ENCODE measurements at regions not wholly inside any gene's neighbourhood (a gene's known extent, or its start where the extent isn't known, plus 50 kb on each side); places are given as distances from the start of the nearest gene placed in this dataset.

DNA sequence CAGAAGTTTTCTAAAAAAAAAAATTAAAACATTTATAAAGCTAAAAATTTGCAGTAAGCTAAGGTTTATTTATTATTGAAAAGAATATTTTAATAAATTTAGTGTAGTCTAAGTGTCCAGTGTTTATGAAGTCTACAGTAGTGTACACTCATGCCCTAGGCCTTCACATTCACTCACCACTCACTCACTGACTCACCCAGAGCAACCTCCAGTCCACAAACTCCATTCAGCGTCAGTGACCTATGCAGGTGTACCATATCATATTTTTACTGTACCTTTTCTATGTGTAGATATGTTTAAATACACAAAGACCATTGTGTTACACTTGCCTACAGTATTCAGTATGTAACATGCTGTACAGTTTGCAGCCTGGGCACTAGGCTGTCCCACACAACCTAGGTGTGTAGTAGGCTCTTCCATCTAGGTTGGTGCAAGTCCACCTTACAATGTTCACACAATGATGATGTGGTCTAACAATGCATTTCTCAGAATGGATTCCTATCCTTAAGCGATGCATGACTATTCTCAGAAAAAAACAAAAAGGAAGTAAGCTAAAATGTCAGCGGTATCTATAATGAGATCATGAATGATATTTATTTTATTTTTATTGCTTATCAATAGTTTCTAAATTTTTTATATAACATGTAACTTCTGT lies 336.7 kb downstream of the AGTPBP1 start:
- H3K4me2 ChIP-seq (replicated peaks; ENCODE audit: low read depth, low read length, poor library complexity, severe bottlenecking) = no peak overlapping the region
- H3K9ac ChIP-seq (ENCODE audit: low read length) = no peak overlapping the region
- no peak overlapping the region for H3K27ac ChIP-seq (ENCODE audit: low read length in 2 of 2)
- WGBS (ENCODE audit: insufficient coverage) = no CpG with 5 or more reads among the region's 3 CpGs
- ChIA-PET CTCF (no interaction called here), POLR2A (no interaction called here)
- Mint-ChIP-seq H3K4me3 (no peak overlapping the region), H3K4me1 (no peaks in the 10 kb centered on the region), H3K27ac (no peak overlapping the region), H3K9me3 (ENCODE audit: insufficient read depth) (no peaks in the 10 kb centered on the region), H3K27me3 (peaks cover 3% of the 10 kb centered on the region)
- H3K4me3 ChIP-seq (ENCODE audit: control extremely low read depth in 1 of 5, extremely low read depth in 1 of 5, insufficient read depth in 1 of 5, low read depth in 2 of 5, low read length in 4 of 5) = no peak overlapping the region
- intact Hi-C loops (cut with micrococcal nuclease) = no loop called here
- no peaks in the 10 kb centered on the region for H3K4me1 ChIP-seq (ENCODE audit: control insufficient read depth in 2 of 2, insufficient read depth in 2 of 2, low read length in 2 of 2)
- DNase-seq (no peak), ATAC-seq (ENCODE audit: low read depth) (no peak)
- no peaks in the 10 kb centered on the region for H3K9me3 ChIP-seq (ENCODE audit: control extremely low read depth in 1 of 3, control insufficient read depth in 2 of 3, insufficient read depth in 1 of 3, low read length in 2 of 3)
- H3K27me3 ChIP-seq (replicated peaks in 1 of 4; ENCODE audit: control extremely low read depth in 1 of 4, control insufficient read depth in 3 of 4, insufficient read depth in 4 of 4, low read length in 3 of 4) = no peaks in the 10 kb centered on the region
- TF ChIP-seq EZH2 (IDR thresholded peaks at IDR 0.05; ENCODE audit: borderline replicate concordance, insufficient read depth, low read depth, low read length, poor library complexity, severe bottlenecking) = no peak
- TF ChIP-seq, protein P1, sequence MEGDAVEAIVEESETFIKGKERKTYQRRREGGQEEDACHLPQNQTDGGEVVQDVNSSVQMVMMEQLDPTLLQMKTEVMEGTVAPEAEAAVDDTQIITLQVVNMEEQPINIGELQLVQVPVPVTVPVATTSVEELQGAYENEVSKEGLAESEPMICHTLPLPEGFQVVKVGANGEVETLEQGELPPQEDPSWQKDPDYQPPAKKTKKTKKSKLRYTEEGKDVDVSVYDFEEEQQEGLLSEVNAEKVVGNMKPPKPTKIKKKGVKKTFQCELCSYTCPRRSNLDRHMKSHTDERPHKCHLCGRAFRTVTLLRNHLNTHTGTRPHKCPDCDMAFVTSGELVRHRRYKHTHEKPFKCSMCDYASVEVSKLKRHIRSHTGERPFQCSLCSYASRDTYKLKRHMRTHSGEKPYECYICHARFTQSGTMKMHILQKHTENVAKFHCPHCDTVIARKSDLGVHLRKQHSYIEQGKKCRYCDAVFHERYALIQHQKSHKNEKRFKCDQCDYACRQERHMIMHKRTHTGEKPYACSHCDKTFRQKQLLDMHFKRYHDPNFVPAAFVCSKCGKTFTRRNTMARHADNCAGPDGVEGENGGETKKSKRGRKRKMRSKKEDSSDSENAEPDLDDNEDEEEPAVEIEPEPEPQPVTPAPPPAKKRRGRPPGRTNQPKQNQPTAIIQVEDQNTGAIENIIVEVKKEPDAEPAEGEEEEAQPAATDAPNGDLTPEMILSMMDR (IDR thresholded peaks at IDR 0.05) = no peak
- no peak overlapping the region for H2AFZ ChIP-seq (ENCODE audit: insufficient read depth, low read depth, low read length, poor library complexity, severe bottlenecking)
- H3K36me3 ChIP-seq (replicated peaks in 1 of 2; ENCODE audit: control extremely low read depth in 1 of 2, control insufficient read depth in 1 of 2, extremely low read depth in 1 of 2, insufficient read depth in 2 of 2, low read length in 1 of 2) = no peaks in the 10 kb centered on the region
- H3K79me2 ChIP-seq (ENCODE audit: control insufficient read depth, insufficient read depth, low read length) = no peaks in the 10 kb centered on the region
- H4K20me1 ChIP-seq (ENCODE audit: control insufficient read depth, insufficient read depth, low read length, poor library complexity, severe bottlenecking) = no peaks in the 10 kb centered on the region

DNA sequence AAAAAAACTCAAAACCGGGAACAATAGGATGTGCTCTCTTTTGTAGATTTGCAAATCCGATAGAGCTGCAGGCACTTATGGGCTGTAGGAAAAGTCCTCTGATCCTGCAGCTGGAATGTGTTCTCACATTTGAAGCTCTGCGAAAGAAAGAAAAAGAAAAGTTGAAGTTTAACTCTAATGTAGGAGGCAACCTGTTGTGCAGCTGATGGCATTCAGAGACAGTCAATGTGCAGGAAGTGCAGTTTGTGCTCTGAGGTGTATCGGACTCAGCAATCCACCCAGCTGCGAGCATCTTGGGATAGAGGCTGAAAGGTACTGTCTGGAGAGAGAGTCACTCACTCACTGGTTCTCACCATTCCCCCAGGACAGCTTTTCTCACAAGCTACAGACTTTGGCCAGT lies 339.2 kb downstream of the AGTPBP1 start:
- Histone ChIP-seq H3K4me3 (ENCODE audit: control extremely low read depth in 1 of 5, extremely low read depth in 1 of 5, insufficient read depth in 1 of 5, low read depth in 2 of 5, low read length in 4 of 5) (no peak overlapping the region), H3K27me3 (replicated peaks in 1 of 4; ENCODE audit: control extremely low read depth in 1 of 4, control insufficient read depth in 3 of 4, insufficient read depth in 4 of 4, low read length in 3 of 4) (no peaks in the 10 kb centered on the region), H3K4me1 (ENCODE audit: control insufficient read depth in 2 of 2, insufficient read depth in 2 of 2, low read length in 2 of 2) (no peaks in the 10 kb centered on the region), H3K79me2 (ENCODE audit: control insufficient read depth, insufficient read depth, low read length) (no peaks in the 10 kb centered on the region), H3K27ac (ENCODE audit: low read length in 2 of 2) (no peak overlapping the region), H3K9ac (ENCODE audit: low read length) (no peak overlapping the region), H3K4me2 (replicated peaks; ENCODE audit: low read depth, low read length, poor library complexity, severe bottlenecking) (no peak overlapping the region), H4K20me1 (ENCODE audit: control insufficient read depth, insufficient read depth, low read length, poor library complexity, severe bottlenecking) (no peaks in the 10 kb centered on the region), H3K36me3 (replicated peaks in 1 of 2; ENCODE audit: control extremely low read depth in 1 of 2, control insufficient read depth in 1 of 2, extremely low read depth in 1 of 2, insufficient read depth in 2 of 2, low read length in 1 of 2) (no peaks in the 10 kb centered on the region), H2AFZ (ENCODE audit: insufficient read depth, low read depth, low read length, poor library complexity, severe bottlenecking) (no peak overlapping the region), H3K9me3 (ENCODE audit: control extremely low read depth in 1 of 3, control insufficient read depth in 2 of 3, insufficient read depth in 1 of 3, low read length in 2 of 3) (no peaks in the 10 kb centered on the region)
- ChIA-PET POLR2A (no interaction called here), CTCF (no interaction called here)
- ATAC-seq (ENCODE audit: low read depth) = no peak
- no peak for DNase-seq
- Mint-ChIP-seq H3K27ac (no peak overlapping the region), H3K4me1 (no peaks in the 10 kb centered on the region), H3K27me3 (peaks cover 3% of the 10 kb centered on the region), H3K9me3 (ENCODE audit: insufficient read depth) (no peaks in the 10 kb centered on the region), H3K4me3 (no peak overlapping the region)
- TF ChIP-seq, protein P1 (IDR thresholded peaks at IDR 0.05) = no peak
- TF ChIP-seq EZH2 (IDR thresholded peaks at IDR 0.05; ENCODE audit: borderline replicate concordance, insufficient read depth, low read depth, low read length, poor library complexity, severe bottlenecking) = no peak
- 83% methylated on average over 4 of the region's 5 CpGs for WGBS (ENCODE audit: insufficient coverage)
- intact Hi-C loops (cut with micrococcal nuclease) = no loop called here

Data from B cell (primary cell).